ENCODE measurements at regions not wholly inside any gene's neighbourhood (a gene's known extent, or its start where the extent isn't known, plus 50 kb on each side); places are given as distances from the start of the nearest gene placed in this dataset.
"Not testable (repeated sequence)": the region's sequence is repeated elsewhere in the genome, so short reads cannot be mapped to it uniquely, and the experiment has no call there.

DNA sequence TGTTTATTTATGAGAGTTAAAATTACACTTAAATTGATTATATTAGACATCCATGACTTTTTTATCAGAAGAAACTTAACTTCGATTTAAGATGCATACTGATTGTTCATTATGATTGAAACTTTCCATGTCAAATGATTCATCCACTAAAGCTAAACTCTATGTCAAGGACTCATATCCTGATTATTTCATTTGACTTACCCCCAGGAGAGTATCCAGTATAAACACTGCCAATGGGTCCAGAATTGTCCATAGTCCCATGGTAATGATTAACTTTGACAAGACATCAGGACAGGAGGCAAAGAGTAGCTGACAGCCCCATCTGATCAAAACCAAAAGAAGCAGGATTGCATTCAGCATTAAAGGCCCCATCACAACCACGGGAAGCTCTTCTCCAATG is 709.9 kb downstream of the TFAP2A start:
- DNase-seq (ENCODE audit: low read depth): no peak

DNA sequence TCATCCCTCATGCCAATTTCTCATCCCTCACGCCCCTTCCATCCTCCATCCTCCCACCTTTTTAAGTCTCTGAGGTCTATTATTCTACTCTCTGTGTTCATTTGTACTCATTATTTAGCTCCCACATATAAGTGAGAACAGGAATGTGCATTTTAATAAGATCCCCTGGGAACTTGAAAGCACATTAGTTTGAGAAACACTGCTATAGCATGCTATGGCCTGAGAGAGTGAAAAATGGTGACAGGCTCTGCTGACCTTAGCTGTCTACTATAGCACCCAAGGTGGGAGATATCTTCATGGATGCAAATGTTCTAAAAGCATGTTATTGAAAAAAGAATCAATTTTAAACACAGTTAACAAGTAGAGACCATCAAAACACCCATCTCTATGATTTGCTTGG is 712.0 kb downstream of the TFAP2A start:
- no peak for DNase-seq (ENCODE audit: low read depth)

DNA sequence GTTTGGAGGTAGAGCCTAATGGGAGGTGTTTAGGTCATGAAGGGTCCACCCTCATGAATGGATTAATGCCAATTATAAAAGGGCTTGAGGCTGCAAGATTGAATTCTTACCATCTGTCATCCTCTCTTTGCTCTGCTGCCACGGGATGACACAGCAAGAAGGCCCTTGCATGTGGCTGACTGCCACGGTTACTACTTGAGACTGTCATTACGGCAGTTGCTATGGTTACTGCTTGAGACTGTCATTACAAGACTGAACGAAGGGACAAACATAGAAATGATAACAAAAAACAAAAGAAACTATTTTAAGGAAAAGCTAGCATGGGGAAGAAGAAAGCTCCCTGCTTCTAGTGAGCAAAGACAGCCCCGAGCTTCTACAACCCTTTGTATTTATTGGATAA is 715.0 kb downstream of the TFAP2A start:
- DNase-seq (ENCODE audit: low read depth): no peak

DNA sequence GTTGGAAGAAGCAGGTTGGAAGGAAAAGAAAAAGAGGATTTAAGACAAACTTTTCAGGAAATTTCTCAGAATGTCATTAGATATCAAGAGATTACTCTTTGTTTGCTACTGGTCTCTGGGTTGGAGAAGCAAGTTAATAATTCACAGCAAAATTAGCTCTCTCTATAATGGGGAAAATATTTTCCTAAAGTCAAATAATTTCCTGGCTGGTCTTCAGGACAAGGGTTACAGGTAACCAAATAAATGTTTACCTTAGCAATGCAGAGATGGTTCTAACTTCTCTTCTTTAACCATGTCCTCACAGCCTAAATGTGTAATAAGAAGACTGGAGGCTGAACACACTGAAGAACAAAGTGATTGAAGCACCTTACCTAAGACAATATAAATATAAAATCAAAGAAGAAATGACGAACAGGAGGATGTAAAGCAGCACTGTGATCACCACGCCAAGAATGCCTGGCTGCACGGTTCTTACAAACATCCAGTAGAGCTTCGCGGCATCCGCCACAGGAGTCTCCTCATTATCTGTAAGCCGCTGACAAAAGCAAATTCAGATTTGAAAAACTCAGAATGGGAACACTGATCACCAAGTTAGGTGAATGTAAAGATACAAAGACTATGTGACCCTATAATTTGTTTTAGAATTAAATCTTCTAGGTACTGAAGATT is 717.5 kb downstream of the TFAP2A start:
- DNase-seq (ENCODE audit: low read depth): no peak

DNA sequence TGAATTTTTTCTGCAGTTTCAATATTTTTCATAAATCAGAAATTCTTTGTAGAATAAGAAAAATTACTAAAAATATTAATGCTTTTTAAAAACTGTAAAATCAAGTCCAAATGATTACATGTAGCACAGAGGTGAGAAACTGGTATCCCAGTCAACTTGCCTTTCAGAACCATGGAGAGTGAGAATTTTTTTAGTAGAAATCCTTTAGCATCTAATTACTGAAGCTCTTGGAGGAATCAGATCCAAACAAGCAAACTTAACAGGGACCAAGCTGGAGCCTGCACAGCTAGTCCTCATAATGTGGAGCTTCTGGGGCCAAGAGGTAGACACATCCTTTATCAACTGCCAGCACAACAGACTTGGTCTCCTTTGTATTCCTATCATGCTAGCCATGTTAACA is 724.5 kb downstream of the TFAP2A start:
- no peak for DNase-seq (ENCODE audit: low read depth)

DNA sequence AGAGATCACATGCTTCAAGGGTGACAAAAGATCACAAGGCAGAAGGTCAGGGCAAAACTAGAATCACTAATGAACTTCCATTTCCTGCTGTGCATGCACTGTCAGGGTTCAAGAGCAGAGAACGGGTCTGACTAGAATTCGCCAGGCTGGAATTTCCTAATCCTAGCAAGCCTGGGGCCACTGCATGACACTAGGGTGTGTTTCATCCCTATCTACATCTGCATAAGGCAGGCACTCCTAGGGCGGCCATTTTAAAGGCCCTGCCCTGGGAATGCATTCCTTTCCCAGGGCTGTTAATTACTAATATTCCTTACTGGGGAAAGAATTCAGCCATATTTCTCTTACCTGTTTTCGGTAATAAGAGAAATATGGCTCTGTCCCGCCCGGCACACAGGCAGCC is 734.1 kb downstream of the TFAP2A start:
- DNase-seq (ENCODE audit: low read depth): not testable (repeated sequence)

DNA sequence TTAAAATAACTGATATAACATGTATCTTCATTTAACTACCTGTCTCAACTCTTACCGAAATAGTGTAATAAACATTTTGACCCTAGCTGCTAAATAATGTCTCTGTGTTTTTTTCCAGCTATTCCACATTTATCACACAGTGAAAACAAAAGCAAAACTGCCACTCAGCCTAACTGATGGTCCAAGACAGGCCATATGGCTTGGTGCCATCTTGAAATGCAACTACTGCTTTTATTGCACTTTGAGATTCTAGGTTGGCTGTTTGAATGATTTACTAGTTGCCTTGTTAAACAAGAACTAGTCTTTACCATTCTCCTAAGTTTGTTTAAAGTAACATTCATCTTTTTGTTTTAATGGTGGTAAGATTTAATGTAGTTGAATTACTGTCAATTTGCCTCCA is 739.8 kb downstream of the TFAP2A start:
- no peak for DNase-seq (ENCODE audit: low read depth)

DNA sequence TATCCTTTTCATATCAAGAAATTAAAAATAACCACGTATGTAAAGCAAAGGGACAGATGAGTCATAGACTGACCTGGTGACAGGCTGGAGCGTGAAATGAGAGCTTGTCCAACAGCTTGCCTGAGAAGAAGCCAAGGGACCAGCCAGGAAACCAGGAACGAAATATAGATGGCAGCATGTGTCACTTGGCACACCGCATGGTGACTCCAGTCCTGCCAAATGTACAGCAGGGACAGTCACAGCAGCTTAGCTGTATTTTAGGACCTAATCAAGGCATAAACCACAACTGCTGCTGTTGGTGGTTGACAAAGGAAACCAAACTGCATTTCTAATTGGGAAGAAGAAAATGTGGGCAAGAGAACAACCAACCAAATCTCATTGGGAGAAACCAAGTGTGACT is 755.0 kb downstream of the TFAP2A start:
- no peak for DNase-seq (ENCODE audit: low read depth)

DNA sequence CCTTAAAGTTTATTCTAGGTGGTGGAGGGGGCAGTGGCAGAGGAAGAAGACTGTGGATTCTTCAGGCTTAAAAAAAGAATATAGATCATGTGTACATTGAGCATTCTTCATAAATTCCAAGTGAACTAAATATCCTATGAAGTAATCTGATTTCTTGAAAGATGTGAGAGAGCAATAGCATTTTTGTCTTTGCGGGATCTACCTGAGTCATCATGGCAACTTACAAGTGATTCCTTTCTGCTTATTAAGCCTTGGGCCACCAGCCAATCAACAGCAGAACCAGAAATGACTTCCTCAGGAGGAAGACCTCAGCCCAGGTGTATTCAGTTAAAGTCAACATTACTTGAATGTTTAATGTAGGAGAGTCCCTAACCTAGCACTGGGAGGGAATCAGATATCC is 756.9 kb downstream of the TFAP2A start:
- DNase-seq (ENCODE audit: low read depth): peak; percentile 56

DNA sequence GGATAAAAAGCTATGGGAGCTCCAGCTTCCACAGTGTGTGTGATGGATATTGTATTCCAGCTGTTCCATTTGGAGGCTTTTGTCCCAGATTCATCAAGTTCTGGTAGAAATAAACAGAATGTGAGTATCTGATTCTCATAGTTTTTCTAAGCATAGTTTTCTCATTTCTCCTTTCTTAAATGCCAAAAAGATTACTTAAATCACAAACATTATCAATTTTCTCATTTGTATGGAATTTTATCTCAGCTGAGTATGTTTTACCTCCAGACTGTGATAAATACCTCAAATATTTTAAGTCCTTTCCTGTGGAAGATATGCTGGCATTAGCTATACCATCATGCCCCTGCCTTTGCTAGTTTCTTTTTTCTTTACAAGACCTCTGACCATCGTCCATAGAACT is 767.3 kb downstream of the TFAP2A start:
- DNase-seq (ENCODE audit: low read depth): no peak

DNA sequence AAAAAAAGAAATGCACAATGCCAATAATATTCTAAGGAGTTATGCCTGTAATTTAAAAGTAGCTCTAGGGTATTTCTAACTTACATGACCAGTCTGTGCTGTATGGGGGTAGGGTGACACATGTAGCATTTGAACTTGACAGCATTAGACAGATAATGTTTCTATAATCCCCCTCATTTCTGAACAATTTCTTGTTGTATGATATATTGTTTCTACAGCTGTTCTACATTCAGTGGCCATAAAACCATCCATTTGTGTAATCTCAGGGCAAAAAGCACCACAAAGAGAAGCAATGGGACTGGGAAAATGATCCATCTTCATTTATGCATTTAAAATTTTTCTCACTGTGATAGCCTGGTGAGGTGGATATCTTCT is 767.8 kb downstream of the TFAP2A start:
- DNase-seq (ENCODE audit: low read depth): no peak

DNA sequence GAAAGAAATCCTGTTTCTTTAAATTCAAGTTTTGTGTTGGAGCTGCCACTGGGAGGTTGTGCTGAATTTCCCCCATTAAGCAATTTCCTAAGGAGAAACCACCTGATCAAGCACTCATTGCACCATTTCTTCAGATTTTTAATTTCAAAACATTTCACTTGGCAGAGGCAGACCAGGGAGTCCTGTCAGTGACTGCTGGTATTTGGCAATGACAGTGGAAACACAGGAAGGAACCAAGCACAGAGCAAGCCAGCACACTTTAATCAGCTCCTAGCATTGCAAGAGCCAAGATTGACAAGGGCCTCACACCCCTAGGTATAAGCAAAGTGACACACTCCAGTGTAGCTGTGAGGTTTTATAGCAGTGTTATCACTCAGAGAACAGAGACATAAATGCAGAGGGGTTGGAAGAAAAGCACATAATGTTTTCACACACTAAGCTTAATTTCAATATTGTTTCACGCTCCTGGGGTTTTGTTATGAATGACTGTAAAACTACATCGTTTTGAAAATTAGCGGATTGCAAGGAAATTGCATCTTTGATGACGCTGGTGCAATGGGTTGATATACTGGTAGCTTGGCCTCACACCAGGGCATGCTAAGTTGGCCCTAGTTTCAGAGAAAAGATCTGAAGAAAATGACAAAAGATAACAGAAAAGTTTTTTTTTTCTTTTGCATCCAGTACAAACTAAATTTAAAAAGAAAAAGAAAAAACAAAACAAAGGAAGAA is 768.4 kb downstream of the TFAP2A start:
- DNase-seq (ENCODE audit: low read depth): no peak

DNA sequence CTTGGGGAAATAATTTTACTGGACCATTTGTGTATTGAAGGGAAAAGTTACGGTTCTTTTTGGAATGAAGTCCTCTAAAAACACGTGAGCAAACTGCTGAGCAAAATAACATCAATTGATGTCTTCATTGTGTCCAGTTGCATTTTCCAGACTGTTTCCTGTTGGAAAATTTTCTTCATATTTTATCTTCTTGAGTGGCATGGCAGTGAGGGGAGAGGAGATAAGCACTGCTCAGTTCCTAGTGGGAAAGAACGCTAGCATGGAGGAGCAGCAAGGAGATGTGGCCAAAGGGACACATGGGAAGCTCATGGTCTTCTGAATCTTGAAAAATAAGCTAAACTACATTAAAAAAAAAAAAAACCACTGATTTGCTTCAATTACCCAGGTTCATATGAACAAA is 776.0 kb downstream of the TFAP2A start:
- DNase-seq (ENCODE audit: low read depth): no peak

DNA sequence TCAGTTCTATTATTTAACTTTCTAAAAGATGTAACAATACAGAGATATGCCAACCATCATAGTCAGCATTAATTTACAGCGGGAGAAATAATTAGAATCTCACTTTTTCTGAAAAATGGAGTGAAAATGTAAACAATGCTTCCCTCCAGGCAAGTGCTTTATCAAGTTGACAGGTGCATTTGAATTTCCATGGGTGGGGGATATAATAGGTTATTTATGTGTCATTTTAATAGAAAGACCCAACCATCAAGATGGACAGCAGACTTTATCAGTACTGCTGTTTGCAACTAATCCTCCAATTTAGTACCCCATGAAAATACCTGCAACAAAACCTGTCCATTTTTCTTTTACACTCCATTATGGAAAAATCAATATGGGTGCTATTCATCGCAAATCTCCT is 780.1 kb downstream of the TFAP2A start:
- DNase-seq (ENCODE audit: low read depth): no peak

DNA sequence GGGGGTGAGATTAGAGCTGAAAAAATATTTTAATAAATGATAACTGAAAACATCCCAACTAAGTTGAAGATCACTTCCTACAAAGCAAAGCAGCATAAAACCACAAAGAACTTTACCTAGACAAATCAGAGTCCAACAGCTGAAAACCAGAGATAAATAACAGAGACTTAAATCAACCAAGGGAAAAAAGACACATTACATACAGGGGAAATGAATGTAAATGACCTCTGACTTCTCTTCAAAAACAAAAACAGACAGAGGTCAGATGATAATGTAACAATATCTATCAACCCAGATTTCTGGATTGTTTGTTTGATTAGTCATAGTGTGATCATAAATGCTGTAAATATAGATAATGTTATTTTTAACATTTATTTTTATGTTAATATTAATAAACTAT is 782.8 kb downstream of the TFAP2A start:
- no peak for DNase-seq (ENCODE audit: low read depth)

DNA sequence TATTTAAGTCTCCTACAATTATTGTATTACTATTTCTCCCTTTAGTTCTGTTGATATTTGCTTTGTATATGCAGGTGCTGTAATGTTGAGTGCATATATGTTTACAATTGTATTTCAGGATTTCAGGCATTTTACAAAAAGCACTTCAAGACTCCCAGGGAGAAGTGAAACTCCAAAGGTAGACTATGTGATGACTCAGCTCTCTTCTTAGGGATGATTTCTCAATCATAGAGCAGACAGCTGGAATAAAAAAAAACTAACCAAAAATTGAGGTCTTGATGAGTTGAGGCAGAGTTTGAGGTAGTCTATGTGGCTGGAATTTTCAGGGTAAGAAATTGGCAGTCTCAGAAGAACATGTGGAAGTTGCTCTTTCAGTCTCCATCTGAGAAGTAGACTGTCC is 786.1 kb downstream of the TFAP2A start:
- DNase-seq (ENCODE audit: low read depth): no peak

DNA sequence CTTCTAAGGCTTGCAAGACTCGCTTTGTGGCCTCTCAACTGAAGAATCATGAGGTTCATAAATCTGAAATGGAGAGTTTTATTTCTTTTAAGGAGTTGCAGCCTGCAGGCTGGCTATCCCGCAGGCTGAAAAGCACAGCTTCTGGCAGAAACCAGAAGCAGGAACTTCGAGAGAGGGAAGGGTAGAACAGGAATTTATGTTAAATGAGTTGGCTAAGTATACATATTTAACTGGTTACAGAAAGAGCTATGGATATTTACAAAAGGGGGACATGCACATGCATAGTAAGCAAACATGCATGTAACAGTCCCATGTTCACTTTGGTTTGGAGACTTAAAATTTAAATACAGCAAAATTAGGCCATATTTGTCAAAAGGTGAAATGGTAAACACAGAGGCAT is 787.0 kb downstream of the TFAP2A start:
- DNase-seq (ENCODE audit: low read depth): no peak

DNA sequence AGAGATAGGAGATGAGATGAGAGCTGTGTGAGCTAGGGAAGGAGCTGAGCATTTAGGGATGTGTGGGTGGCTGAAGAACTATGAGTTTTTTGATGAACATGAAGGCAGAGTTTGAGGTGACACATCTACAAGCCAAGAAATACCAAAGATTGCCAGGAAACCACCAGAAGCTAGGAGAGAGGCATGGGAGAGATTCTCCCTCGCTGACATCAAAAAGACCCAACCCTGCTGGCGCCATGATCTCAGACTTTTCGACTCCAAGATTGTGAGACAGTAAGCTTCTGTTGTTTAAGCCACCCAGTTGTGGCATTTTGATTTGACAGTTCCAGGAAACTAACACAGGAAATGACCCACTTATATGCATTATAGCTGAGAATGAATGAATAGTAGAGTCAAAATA is 790.9 kb downstream of the TFAP2A start:
- no peak for DNase-seq (ENCODE audit: low read depth)

DNA sequence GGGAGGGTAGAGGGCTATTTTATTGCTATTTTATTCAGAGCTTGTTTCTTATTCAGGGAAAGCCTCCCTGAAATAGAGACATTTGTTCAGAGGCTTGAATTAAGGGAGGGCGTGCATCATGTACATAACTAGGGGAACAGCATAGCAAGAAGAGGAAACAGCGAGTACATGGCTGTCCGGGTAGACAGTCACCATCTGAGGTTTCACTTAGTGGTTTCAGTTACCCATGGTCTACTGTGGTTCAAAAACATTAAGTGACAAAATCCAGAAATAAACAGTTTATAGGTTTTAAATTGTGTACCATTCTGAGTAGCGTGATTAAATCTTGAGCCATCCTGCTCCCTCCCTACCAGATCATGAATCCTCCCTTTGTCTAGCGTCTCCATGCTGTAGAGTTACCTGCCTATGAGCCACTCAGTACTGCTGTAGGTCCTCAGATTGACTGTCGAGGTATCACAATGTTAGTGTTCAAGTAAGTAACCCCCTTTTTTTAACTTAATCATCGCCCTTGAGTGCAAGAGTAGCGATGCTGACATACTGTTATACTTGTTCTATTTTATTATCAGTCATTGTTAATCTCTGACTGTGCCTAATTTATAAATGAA is 791.5 kb downstream of the TFAP2A start:
- no peak for DNase-seq (ENCODE audit: low read depth)

DNA sequence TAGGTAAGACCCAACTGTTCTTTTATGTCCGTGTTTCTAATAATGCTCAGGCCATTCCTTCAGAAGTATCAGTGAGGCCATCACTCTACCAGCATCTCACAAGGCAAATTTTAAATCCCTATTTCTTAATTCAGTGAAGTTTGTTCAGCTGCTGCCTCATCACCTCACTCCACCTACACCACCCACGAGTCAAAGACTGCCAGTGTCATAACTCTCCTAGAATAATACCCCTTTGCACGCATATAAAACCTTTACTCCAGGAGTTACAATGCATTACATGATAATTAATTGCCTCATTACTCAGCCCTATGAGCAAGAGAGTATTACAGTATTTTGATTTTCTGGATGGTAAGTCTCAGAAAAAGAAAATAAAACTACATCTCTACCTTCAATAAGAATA is 793.6 kb downstream of the TFAP2A start:
- DNase-seq (ENCODE audit: low read depth): no peak

DNA sequence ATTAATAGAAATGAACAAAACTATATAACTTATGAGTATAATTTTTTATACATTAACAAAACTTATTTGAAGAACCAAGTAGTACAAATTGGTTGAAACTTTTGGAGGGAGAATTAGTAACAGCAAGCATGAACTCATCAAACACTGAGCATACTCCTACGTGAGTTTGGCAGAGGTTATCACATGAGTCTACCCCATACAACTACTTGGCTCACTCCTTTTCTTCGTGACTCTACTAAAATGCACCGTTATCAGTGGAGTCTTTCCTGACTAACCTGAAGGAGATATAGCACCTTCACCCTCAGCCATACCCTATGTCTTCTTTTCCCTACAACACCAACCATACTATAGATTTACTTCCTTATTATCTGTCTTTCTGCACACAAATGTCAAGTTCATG is 794.2 kb downstream of the TFAP2A start:
- no peak for DNase-seq (ENCODE audit: low read depth)

DNA sequence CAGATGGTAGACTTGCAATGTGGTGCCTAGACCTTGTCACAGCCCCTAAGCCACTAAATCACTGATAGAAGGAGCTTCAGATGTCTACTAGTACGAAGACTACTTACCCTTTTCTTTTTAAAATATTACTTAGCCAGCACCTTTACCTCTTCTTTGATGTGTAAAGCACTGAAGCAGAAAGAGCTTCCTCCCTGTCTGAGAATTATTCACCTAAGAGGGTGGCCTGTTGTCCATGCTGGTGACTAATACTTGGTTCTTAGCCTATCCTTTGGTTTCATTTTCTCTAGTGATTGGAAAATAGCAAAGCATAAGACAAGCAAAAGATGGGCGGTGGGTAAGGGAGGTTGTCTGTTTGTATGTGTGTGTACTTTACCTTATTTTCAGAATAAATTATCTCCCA is 794.6 kb downstream of the TFAP2A start:
- no peak for DNase-seq (ENCODE audit: low read depth)

DNA sequence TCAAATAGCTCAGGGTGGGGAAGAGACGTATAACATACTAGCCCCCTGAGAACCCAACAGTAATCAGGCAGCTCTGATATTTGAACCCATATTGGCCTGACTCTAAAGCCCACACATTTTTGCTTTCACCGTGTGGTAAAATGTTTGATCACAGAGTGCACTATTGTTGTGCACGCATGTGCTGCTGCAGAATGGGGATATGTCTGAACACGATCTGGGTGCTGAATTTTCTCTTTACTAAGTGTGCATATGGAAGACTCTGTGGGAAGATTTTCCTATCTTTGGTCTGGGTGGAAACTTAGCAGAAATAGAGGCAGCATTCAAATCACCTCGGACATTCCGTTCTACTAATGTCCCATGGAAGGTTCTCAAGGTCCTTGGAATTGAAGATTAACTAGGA is 800.1 kb downstream of the TFAP2A start:
- DNase-seq (ENCODE audit: low read depth): no peak

DNA sequence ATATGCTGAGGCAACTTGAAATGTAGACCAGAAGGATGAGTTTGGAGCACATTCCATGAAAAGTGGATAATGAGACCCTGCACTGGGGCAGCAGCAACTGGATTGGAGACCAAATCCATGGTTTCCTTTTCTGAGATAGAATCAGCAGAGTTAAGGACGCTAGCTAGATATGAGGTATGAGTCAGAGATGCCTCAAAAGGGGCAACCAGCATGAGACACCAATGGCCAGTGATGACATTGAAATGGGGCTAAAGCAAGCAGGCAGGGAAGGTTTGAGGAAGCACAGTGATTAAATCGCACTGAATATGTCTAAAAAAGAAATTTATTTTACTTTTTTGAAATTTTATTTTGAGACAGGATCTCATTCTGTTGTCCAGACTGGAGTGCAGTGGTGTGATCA is 802.4 kb downstream of the TFAP2A start:
- no peak for DNase-seq (ENCODE audit: low read depth)

Data from non-pigmented ciliary epithelial cell (primary cell).